NCI-H2196 (cell line): ENCODE measurements at regions not wholly inside any gene's neighbourhood (a gene's known extent, or its start where the extent isn't known, plus 50 kb on each side); places are given as distances from the start of the nearest gene placed in this dataset.
"Not testable (repeated sequence)": the region's sequence is repeated elsewhere in the genome, so short reads cannot be mapped to it uniquely, and the experiment has no call there.

ENCODE experiments used
- DNase-seq: peaks from one replicate; lab custom pipeline; 2025; ENCODE audit not compliant: unreplicated experiment; lab: John Stamatoyannopoulos, UW

DNA sequence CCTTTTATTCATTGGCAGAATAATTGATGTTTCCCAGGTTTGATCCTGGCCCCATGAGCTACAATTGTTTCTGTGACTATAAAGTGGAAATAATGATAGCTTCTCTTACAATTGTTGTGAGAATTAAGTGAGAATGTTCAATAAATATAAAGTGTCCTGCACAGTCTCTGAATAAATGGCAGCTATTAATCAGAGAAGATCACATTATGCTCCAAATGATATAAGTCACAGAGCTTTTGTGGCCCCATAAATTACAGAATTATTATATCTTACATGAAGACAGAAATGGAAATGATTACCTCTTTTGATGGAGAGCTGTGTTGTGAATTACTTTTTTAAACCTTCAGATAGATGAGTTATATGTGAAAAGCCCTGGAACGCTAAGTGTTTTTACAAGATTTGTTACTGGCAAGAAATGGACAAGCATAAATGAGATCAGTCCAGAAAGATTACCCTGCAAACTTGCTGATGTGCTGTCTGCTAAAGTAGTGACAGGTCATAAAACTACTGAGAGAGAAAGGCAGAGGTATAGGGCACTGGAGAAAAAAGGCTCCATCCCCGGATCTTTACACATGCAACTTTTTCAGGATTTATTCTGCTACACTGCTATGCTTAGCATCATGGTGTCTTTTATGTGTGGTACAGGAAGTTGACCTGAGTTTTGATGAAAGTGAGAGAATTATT, 750.9 kb upstream of the GOT2 start:
- no peak for DNase-seq

GRCh38 chr16:59478838-59479237, 744.7 kb upstream of the GOT2 start:
- DNase-seq = no peak

DNA sequence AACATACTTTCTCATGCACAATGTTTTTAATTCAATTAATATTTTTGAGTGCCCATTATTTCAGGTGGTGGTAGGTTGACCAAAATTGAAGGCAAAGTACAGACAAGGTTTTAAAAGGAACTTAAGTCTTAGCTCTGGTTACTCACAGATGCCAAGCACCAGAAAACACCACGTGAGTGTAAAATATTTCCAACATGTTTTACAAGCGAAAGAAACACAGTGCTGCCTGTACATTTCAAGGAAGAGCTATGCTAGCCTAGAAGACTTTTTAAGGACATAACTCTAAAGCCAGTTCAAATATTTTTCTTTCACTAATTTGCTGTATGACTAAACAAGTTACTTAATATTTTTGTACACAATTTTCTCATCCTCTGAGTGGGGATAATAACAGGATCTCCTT, 736.4 kb upstream of the GOT2 start:
- no peak for DNase-seq

DNA sequence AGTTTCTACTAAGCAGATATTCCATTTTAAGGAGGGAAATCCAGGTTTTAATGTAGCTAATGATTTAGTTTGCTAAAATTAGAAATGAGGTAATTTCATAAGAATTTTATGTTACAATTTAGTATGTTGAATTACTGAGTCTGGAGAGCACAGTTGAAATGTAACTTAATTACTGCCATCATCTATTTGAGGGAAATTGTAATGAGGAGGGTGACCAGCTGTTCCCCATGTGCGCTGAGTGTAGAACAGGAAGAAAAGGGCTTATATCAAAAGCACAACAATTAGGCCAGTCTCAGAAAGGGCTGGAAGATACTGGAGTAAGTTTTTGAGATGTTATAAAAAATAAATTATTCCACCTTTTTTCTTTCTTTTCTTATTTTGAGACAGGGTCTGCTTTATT, 735.1 kb upstream of the GOT2 start:
- DNase-seq = no peak

DNA sequence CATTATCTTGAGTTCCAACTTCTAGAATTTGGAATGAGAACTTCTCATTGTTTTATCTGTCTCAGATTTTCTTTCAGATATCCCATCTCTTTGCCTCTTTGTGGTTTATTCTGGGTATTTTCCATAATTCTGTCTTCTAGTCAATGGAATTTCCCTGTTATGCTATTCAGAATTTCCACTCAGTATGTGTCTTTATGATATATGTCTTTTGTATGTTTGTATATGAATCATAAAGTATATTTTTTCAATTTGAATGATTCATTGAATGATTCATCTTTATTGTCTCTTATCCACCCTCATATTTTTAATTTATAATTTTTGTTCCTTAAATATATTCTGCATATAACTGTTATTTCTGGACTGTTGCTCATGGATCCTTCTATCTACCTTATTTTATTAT, 729.7 kb upstream of the GOT2 start:
- no peak for DNase-seq

DNA sequence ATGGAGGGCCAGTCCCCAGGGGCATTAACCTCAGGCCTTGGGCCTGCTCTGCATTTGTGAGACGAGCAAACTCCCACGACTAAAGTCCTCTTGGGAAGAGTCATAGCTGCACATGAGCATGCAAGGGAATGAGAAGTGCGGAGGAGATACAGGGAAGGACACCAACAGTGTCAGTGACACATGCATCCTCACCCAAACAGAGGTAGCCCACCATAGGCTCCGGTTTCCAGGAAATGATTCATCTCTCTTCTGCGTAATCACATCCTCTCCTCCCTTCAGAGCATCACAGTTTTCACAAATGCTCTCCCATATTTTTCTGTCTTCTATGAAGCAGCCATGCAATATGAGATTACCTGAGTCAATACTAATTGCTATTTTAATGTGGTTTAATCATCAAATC, 725.7 kb upstream of the GOT2 start:
- DNase-seq = no peak

GRCh38 chr16:59455497-59455896, 721.4 kb upstream of the GOT2 start:
- no peak for DNase-seq

DNA sequence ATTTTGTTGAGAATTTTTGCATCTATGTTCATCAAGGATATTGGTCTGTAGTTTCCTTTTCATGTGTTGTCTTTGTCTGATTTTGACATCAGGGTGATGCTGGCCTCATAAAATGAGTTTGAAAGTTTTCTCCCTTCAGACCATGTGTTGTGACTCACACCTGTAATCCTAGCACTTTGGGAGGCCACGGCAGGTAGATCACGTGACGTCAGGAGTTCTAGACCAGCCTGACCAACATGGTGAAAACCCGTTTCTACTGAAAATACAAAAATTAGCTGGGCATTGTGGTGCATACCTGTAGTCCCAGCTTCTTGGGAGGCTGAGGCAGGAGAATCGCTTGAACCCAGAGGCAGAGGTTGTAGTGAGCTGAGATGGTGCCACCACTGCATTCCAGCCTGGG, 716.4 kb upstream of the GOT2 start:
- DNase-seq = not testable (repeated sequence)

- no peak for DNase-seq
Observed at GRCh38 chr16:59440502-59440901, 706.4 kb upstream of the GOT2 start.

- DNase-seq = no peak
Observed at GRCh38 chr16:59432896-59433295, 698.8 kb upstream of the GOT2 start.

GRCh38 chr16:59432276-59432675, 698.2 kb upstream of the GOT2 start:
- DNase-seq = no peak

- no peak for DNase-seq
Observed at GRCh38 chr16:59424714-59425273, 690.7 kb upstream of the GOT2 start.

GRCh38 chr16:59411961-59412841, 678.1 kb upstream of the GOT2 start:
- no peak for DNase-seq

- no peak for DNase-seq
Observed at GRCh38 chr16:59410451-59410850, 676.3 kb upstream of the GOT2 start.

DNA sequence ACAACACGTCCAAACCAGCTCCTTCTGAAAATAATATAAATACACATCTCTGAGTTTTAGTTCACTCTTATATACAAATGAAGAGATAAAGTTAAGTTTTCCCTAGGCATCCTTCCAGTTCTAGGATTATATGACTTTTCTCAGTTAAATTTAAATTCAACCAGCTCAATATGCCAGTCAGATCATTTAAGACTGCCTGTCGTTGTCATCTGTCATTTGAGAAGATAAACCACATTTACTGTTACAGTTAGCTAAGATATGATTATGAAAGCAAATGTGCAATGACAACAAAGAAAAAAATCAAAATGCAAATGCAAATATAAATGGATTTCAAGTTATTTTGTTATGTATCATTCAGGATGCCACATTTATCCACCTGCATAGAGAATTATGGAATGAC, 671.7 kb upstream of the GOT2 start:
- DNase-seq = no peak

- DNase-seq = no peak
Observed at GRCh38 chr16:59404509-59404908, 670.4 kb upstream of the GOT2 start.

- DNase-seq = no peak
Observed at GRCh38 chr16:59400830-59401229, 666.7 kb upstream of the GOT2 start.

DNA sequence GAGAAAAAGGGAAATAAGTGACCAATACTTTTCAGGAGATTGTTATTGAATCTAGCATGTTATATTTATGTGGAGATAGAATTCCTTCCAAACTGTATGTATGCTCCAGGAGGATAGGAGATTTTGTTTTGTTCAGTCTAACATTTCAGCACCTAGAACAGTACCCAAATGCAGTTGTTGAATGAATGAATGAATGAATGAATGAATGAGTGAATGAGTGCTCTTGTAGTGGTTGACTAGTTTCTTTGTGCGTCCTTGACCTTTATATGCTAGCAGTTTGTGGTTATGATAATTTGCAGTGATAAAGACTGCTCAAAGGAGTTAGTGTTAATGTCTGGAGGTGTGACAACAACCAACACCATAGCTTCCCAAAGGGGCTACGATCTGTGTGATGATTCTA, 663.5 kb upstream of the GOT2 start:
- no peak for DNase-seq

- DNase-seq = no peak
Observed at GRCh38 chr16:59394526-59394925, 660.4 kb upstream of the GOT2 start.

DNA sequence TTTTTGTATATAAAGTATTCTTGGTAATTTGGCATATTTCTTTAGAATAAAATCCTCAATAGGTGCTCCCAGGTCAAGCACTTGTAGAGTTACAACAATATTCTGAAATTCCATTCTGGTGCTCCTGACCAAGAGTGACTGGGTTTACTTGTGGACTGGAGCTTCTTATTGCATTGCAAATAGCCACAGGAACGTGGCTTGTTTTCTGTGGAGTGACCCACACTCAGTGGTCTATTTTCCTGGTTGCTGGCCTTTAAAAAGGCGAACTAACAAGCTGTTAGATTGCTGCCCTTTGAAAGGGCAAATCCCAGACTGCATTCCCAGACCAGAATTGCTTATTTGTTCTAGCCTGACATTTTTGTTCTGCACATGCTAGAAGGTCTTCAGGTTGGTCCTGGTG, 658.8 kb upstream of the GOT2 start:
- no peak for DNase-seq

DNA sequence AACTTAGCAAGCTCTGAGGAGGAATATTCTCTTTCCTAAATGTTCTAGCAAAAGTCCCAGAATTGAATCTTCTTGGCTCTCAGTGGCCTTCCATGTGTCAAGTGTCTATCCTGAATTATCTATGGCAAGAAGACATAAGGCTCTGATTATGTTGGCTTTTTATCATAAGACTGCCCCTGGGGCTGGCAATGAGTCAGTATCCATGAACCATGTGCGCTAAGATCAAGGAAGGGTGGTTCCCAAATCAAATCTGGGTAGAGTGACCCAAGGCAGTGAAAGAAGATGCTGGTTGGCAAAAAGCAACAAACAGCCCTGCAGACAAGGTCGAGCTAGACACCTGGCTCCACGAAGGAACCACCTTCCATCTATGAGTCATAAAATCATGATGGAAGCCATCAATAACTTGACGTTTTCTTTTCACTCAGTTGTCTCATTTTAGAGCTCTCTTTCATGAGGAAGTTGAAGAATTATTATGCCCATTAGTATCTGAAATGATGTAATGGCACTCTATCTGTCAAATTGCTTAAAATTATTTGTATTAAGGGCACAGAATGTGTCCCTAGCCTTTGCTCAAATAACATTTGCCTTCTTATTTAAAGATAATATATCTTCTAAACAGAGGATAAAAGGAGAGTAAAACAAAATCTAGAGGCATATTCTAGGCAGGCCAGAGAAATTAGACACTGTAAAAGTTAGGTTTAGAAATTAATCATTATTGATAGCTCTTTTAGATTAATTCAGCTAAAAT, 657.7 kb upstream of the GOT2 start:
- no peak for DNase-seq

DNA sequence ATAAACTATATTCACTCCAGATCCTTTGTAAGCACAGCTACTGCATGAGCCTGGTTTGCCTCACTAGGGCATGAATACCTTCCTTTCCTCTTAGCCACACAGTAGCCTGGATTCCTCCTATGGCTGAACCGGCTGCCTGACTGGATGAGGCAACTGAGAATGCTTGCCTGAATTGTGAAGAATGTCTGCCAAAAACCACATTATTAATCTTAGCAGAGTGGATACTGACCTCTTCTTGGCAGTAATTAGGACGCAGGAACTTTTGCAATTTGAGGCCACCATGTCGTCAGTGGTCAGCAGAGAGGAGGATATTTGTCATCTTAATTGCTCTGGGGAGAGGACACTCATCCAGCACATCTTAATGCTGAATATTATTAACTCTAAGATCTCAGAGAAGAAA, 651.8 kb upstream of the GOT2 start:
- DNase-seq = no peak
